ENCODE measurements at regions not wholly inside any gene's neighbourhood (a gene's known extent, or its start where the extent isn't known, plus 50 kb on each side); places are given as distances from the start of the nearest gene placed in this dataset.

DNA sequence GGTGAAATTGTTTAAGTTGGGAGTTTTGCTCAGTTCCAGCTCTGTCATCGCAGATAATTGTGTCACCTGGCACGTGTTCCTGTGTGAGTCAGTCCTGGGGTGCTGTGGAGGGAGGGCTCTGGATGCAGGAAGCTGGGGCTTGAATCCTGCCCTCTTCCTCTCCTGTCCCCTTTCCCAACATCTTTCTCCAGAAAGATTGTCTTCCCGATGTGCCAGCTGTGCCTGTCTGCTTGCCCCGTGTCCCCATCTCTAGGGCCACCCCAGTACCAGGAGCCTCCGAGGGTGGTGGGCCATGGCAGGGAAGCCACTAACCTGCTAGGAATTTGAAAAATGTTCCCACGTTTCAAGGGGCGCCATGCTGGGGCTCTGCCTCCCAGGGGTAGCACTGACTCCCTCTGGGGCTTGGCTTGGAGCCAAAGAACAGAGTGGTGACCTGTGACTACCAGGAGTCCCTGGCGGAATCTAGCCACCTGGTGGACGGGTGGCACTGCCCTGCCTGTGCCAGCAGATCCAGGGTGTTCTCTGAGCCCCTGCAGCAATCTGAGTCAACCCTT is 198.1 kb downstream of the ENGASE start:
- Mint-ChIP-seq H3K9me3 (no peaks in the 10 kb centered on the region), H3K4me3 (no peak overlapping the region), H3K27ac (no peak overlapping the region), H3K4me1 (peaks cover 41% of the 10 kb centered on the region), H3K27me3 (ENCODE audit: low read depth) (peaks cover 4% of the 10 kb centered on the region; the same call in 1 of the 2 replicates), H3K36me3 (no peaks in the 10 kb centered on the region)
- ATAC-seq, result no peak
- TF ChIP-seq, protein P1, sequence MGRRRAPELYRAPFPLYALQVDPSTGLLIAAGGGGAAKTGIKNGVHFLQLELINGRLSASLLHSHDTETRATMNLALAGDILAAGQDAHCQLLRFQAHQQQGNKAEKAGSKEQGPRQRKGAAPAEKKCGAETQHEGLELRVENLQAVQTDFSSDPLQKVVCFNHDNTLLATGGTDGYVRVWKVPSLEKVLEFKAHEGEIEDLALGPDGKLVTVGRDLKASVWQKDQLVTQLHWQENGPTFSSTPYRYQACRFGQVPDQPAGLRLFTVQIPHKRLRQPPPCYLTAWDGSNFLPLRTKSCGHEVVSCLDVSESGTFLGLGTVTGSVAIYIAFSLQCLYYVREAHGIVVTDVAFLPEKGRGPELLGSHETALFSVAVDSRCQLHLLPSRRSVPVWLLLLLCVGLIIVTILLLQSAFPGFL (CRISPR knock-in tag; IDR thresholded peaks at IDR 0.05; ENCODE audit: borderline replicate concordance), result no peak
- POLR2A ChIA-PET, result no interaction called here
- CTCF ChIA-PET, result interaction anchor here (1.1 kb wide), 1 partner anchor 121 kb away, joined by 3 read pairs; no protein-coding TSS in a partner anchor
- no peak for DNase-seq (ENCODE audit: low spot score)

DNA sequence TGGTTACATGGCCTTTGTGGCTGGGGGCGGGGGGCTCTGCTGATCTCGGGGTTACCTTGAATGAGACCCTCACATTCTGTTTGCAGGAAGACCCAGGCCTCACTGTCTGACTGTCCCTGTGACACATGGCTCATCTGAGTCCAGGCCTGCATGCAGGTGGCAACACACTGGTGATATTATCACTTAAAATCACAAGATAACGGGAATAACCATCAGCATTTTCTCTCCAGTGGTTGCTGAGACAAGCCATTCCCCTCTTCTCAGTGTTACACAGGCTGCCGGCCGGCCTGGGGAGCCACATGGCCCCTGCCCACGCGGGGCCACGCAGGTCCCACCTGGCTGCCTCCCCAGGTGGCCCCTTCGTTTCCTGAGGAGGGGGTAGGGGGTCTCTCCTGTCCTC is 197.6 kb downstream of the ENGASE start:
- Mint-ChIP-seq H3K27ac (no peak overlapping the region), H3K9me3 (no peaks in the 10 kb centered on the region), H3K4me1 (peaks cover 41% of the 10 kb centered on the region), H3K27me3 (ENCODE audit: low read depth) (peaks cover 7% of the 10 kb centered on the region; the same call in 1 of the 2 replicates), H3K4me3 (no peak overlapping the region), H3K36me3 (no peaks in the 10 kb centered on the region)
- ATAC-seq, result no peak
- TF ChIP-seq ZNF219 (CRISPR knock-in tag; IDR thresholded peaks at IDR 0.05; ENCODE audit: borderline replicate concordance) (no peak), ZNF263 (CRISPR knock-in tag; IDR thresholded peaks at IDR 0.05; ENCODE audit: low read depth) (no peak), ZNF423 (CRISPR knock-in tag; IDR thresholded peaks at IDR 0.05) (no peak), EMX1 (CRISPR knock-in tag; IDR thresholded peaks at IDR 0.05) (no peak), NR3C1 (CRISPR knock-in tag; conservative IDR thresholded peaks at IDR 0.05; ENCODE audit: low read depth) (no peak), GTF2I (CRISPR knock-in tag; conservative IDR thresholded peaks at IDR 0.05) (no peak), ETV6 (CRISPR knock-in tag; IDR thresholded peaks at IDR 0.05) (no peak), ELF4 (CRISPR knock-in tag; IDR thresholded peaks at IDR 0.05; ENCODE audit: low read depth) (no peak), GABPB1 (CRISPR knock-in tag; IDR thresholded peaks at IDR 0.05) (no peak), OVOL2 (CRISPR knock-in tag; IDR thresholded peaks at IDR 0.05; ENCODE audit: borderline replicate concordance) (no peak), FOXK1 (CRISPR knock-in tag; IDR thresholded peaks at IDR 0.05) (no peak), PRRX2 (CRISPR knock-in tag; IDR thresholded peaks at IDR 0.05) (no peak), ZNF121 (CRISPR knock-in tag; IDR thresholded peaks at IDR 0.05) (no peak)
- TF ChIP-seq, protein P2, sequence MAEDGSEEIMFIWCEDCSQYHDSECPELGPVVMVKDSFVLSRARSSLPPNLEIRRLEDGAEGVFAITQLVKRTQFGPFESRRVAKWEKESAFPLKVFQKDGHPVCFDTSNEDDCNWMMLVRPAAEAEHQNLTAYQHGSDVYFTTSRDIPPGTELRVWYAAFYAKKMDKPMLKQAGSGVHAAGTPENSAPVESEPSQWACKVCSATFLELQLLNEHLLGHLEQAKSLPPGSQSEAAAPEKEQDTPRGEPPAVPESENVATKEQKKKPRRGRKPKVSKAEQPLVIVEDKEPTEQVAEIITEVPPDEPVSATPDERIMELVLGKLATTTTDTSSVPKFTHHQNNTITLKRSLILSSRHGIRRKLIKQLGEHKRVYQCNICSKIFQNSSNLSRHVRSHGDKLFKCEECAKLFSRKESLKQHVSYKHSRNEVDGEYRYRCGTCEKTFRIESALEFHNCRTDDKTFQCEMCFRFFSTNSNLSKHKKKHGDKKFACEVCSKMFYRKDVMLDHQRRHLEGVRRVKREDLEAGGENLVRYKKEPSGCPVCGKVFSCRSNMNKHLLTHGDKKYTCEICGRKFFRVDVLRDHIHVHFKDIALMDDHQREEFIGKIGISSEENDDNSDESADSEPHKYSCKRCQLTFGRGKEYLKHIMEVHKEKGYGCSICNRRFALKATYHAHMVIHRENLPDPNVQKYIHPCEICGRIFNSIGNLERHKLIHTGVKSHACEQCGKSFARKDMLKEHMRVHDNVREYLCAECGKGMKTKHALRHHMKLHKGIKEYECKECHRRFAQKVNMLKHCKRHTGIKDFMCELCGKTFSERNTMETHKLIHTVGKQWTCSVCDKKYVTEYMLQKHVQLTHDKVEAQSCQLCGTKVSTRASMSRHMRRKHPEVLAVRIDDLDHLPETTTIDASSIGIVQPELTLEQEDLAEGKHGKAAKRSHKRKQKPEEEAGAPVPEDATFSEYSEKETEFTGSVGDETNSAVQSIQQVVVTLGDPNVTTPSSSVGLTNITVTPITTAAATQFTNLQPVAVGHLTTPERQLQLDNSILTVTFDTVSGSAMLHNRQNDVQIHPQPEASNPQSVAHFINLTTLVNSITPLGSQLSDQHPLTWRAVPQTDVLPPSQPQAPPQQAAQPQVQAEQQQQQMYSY (CRISPR knock-in tag; IDR thresholded peaks at IDR 0.05), result no peak
- TF ChIP-seq, protein P3, sequence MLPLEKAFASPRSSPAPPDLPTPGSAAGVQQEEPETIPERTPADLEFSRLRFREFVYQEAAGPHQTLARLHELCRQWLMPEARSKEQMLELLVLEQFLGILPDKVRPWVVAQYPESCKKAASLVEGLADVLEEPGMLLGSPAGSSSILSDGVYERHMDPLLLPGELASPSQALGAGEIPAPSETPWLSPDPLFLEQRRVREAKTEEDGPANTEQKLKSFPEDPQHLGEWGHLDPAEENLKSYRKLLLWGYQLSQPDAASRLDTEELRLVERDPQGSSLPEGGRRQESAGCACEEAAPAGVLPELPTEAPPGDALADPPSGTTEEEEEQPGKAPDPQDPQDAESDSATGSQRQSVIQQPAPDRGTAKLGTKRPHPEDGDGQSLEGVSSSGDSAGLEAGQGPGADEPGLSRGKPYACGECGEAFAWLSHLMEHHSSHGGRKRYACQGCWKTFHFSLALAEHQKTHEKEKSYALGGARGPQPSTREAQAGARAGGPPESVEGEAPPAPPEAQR (CRISPR knock-in tag; IDR thresholded peaks at IDR 0.05), result no peak
- TF ChIP-seq, protein P4, sequence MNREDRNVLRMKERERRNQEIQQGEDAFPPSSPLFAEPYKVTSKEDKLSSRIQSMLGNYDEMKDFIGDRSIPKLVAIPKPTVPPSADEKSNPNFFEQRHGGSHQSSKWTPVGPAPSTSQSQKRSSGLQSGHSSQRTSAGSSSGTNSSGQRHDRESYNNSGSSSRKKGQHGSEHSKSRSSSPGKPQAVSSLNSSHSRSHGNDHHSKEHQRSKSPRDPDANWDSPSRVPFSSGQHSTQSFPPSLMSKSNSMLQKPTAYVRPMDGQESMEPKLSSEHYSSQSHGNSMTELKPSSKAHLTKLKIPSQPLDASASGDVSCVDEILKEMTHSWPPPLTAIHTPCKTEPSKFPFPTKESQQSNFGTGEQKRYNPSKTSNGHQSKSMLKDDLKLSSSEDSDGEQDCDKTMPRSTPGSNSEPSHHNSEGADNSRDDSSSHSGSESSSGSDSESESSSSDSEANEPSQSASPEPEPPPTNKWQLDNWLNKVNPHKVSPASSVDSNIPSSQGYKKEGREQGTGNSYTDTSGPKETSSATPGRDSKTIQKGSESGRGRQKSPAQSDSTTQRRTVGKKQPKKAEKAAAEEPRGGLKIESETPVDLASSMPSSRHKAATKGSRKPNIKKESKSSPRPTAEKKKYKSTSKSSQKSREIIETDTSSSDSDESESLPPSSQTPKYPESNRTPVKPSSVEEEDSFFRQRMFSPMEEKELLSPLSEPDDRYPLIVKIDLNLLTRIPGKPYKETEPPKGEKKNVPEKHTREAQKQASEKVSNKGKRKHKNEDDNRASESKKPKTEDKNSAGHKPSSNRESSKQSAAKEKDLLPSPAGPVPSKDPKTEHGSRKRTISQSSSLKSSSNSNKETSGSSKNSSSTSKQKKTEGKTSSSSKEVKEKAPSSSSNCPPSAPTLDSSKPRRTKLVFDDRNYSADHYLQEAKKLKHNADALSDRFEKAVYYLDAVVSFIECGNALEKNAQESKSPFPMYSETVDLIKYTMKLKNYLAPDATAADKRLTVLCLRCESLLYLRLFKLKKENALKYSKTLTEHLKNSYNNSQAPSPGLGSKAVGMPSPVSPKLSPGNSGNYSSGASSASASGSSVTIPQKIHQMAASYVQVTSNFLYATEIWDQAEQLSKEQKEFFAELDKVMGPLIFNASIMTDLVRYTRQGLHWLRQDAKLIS (CRISPR knock-in tag; IDR thresholded peaks at IDR 0.05; ENCODE audit: borderline replicate concordance), result no peak
- TF ChIP-seq, protein P5, sequence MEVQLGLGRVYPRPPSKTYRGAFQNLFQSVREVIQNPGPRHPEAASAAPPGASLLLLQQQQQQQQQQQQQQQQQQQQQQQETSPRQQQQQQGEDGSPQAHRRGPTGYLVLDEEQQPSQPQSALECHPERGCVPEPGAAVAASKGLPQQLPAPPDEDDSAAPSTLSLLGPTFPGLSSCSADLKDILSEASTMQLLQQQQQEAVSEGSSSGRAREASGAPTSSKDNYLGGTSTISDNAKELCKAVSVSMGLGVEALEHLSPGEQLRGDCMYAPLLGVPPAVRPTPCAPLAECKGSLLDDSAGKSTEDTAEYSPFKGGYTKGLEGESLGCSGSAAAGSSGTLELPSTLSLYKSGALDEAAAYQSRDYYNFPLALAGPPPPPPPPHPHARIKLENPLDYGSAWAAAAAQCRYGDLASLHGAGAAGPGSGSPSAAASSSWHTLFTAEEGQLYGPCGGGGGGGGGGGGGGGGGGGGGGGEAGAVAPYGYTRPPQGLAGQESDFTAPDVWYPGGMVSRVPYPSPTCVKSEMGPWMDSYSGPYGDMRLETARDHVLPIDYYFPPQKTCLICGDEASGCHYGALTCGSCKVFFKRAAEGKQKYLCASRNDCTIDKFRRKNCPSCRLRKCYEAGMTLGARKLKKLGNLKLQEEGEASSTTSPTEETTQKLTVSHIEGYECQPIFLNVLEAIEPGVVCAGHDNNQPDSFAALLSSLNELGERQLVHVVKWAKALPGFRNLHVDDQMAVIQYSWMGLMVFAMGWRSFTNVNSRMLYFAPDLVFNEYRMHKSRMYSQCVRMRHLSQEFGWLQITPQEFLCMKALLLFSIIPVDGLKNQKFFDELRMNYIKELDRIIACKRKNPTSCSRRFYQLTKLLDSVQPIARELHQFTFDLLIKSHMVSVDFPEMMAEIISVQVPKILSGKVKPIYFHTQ (CRISPR knock-in tag; IDR thresholded peaks at IDR 0.05), result no peak
- TF ChIP-seq, protein P6, sequence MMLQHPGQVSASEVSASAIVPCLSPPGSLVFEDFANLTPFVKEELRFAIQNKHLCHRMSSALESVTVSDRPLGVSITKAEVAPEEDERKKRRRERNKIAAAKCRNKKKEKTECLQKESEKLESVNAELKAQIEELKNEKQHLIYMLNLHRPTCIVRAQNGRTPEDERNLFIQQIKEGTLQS (CRISPR knock-in tag; conservative IDR thresholded peaks at IDR 0.05), result no peak
- TF ChIP-seq, protein P7, sequence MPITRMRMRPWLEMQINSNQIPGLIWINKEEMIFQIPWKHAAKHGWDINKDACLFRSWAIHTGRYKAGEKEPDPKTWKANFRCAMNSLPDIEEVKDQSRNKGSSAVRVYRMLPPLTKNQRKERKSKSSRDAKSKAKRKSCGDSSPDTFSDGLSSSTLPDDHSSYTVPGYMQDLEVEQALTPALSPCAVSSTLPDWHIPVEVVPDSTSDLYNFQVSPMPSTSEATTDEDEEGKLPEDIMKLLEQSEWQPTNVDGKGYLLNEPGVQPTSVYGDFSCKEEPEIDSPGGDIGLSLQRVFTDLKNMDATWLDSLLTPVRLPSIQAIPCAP (CRISPR knock-in tag; IDR thresholded peaks at IDR 0.05), result no peak
- DNase-seq (ENCODE audit: low spot score), result no peak
- POLR2A ChIA-PET, result no interaction called here
- CTCF ChIA-PET, result interaction anchor here (1.1 kb wide), 1 partner anchor 121 kb away, joined by 3 read pairs; no protein-coding TSS in a partner anchor

Data from WTC11 (cell line).